B cell (primary cell): ENCODE measurements at regions not wholly inside any gene's neighbourhood (a gene's known extent, or its start where the extent isn't known, plus 50 kb on each side); places are given as distances from the start of the nearest gene placed in this dataset.

Experiments
- ATAC-seq: fragments of 200-7000 bp; cut with Tn5 transposase; one replicate; pipeline ENCODE4 v1.10.0; 2021; ENCODE audit warnings: low read depth, mild to moderate bottlenecking, moderate number of reproducible peaks, moderate library complexity
- CTCF ChIA-PET: fragments of 350-600 bp; sonication (Branson Sonifier 250); formaldehyde crosslinking; loops from one replicate; lab custom pipeline; 2021; ENCODE audit warnings: antibody characterized with exemption, inconsistent platforms; lab: Charles Lee
- POLR2A ChIA-PET: fragments of 350-600 bp; sonication (Branson Sonifier 250); formaldehyde crosslinking; loops from one replicate; lab custom pipeline; 2021; ENCODE audit warnings: antibody characterized with exemption; lab: Charles Lee
- DNase-seq: peaks from one replicate; pipeline ENCODE4 v3.0.0; 2013
- H2AFZ ChIP-seq: 2 replicates; pipeline ENCODE4 v1.6.1; 2012; ENCODE audit warnings: mild to moderate bottlenecking, low read depth, low read length; ENCODE audit not compliant: insufficient read depth, poor library complexity, severe bottlenecking
- H3K27ac ChIP-seq, 2 donors: 1 replicate in 1 of 2; 2 replicates in 1 of 2; pipeline ENCODE4 v1.5.1; 2012 to 2013; ENCODE audit warnings: low read length in 2 of 2, mild to moderate bottlenecking in 2 of 2, moderate library complexity in 1 of 2
- H3K27me3 ChIP-seq, 4 experiments: fragments of 200-600 bp in 1 of 4; sonication (generic) in 1 of 4; replicated peaks in 1 of 4; 1 replicate in 2 of 4; 2 replicates in 2 of 4; pipeline versions ENCODE4 v1.6.1 to v1.7.0; 2013 to 2016; ENCODE audit warnings: low read length in 3 of 4, mild to moderate bottlenecking in 2 of 4, mixed read lengths in 1 of 4, moderate library complexity in 1 of 4; ENCODE audit not compliant: insufficient read depth in 4 of 4, control insufficient read depth in 3 of 4; ENCODE audit errors: control extremely low read depth in 1 of 4
- H3K36me3 ChIP-seq, 2 experiments: replicated peaks in 1 of 2; 1 replicate in 1 of 2; 2 replicates in 1 of 2; pipeline versions ENCODE4 v1.6.1 to v1.7.1; 2013; ENCODE audit warnings: low read length in 1 of 2; ENCODE audit not compliant: insufficient read depth in 2 of 2, control insufficient read depth in 1 of 2; ENCODE audit errors: control extremely low read depth in 1 of 2, extremely low read depth in 1 of 2
- H3K4me1 ChIP-seq, 2 donors: fragments of 200-600 bp in 1 of 2; sonication (generic) in 1 of 2; 1 replicate in 1 of 2; 2 replicates in 1 of 2; pipeline versions ENCODE4 v1.5.1 to v1.6.1; 2013 to 2017; ENCODE audit warnings: low read length in 2 of 2; ENCODE audit not compliant: control insufficient read depth in 2 of 2, insufficient read depth in 2 of 2
- H3K4me2 ChIP-seq: replicated peaks from 2 replicates; pipeline ENCODE3; 2012; ENCODE audit warnings: mild to moderate bottlenecking, low read depth, low read length; ENCODE audit not compliant: poor library complexity, severe bottlenecking
- H3K4me3 ChIP-seq, 5 experiments: fragments of 200-600 bp in 1 of 5; sonication (generic) in 1 of 5; 1 replicate in 3 of 5; 2 replicates in 2 of 5; pipeline versions ENCODE4 v1.5.1 to v1.7.0; 2011 to 2016; ENCODE audit warnings: low read length in 4 of 5, mild to moderate bottlenecking in 4 of 5, low read depth in 2 of 5, control low read depth in 1 of 5, moderate library complexity in 1 of 5; ENCODE audit not compliant: insufficient read depth in 1 of 5; ENCODE audit errors: control extremely low read depth in 1 of 5, extremely low read depth in 1 of 5
- H3K79me2 ChIP-seq: fragments of 200-600 bp; sonication (generic); one replicate; pipeline ENCODE4 v1.6.0; 2016; ENCODE audit warnings: low read length; ENCODE audit not compliant: control insufficient read depth, insufficient read depth
- H3K9ac ChIP-seq: fragments of 200-600 bp; sonication (generic); 2 replicates; pipeline ENCODE4 v1.6.1; 2017; ENCODE audit warnings: mild to moderate bottlenecking, low read length, moderate library complexity
- H3K9me3 ChIP-seq, 3 donors: one replicate each; pipeline versions ENCODE4 v1.6.1 to v1.7.1; 2013; ENCODE audit warnings: low read length in 2 of 3; ENCODE audit not compliant: control insufficient read depth in 2 of 3, insufficient read depth in 1 of 3; ENCODE audit errors: control extremely low read depth in 1 of 3
- H4K20me1 ChIP-seq: 2 replicates; pipeline ENCODE4 v1.6.0; 2012; ENCODE audit warnings: mild to moderate bottlenecking, low read length; ENCODE audit not compliant: insufficient read depth, control insufficient read depth, poor library complexity, severe bottlenecking
- H3K27ac Mint-ChIP-seq: one replicate; pipeline ENCODE4 v1.8.0; 2021; ENCODE audit warnings: mixed read lengths
- H3K27me3 Mint-ChIP-seq: one replicate; pipeline ENCODE4 v1.8.0; 2021; ENCODE audit warnings: mixed read lengths
- H3K4me1 Mint-ChIP-seq: one replicate; pipeline ENCODE4 v1.8.0; 2021; ENCODE audit warnings: mixed read lengths
- H3K4me3 Mint-ChIP-seq: one replicate; pipeline ENCODE4 v1.8.0; 2021; ENCODE audit warnings: mixed read lengths
- H3K9me3 Mint-ChIP-seq: one replicate; pipeline ENCODE4 v1.8.0; 2022; ENCODE audit warnings: mixed read lengths; ENCODE audit not compliant: insufficient read depth
- EZH2 ChIP-seq: IDR thresholded peaks from 2 replicates; pipeline ENCODE4 v1.6.1; 2012; ENCODE audit warnings: borderline replicate concordance, low read depth, mild to moderate bottlenecking, moderate library complexity, low read length; ENCODE audit not compliant: insufficient read depth, poor library complexity, severe bottlenecking
- WGBS: methylation state at CpG from one replicate; pipeline ENCODE4 v1.1.5; 2013; ENCODE audit warnings: missing lambda C conversion rate; ENCODE audit not compliant: insufficient coverage; 5-methylcytosine and 5-hydroxymethylcytosine counted together
- intact Hi-C: fragments of 100-400 bp; cut with micrococcal nuclease; formaldehyde crosslinking; loops from one replicate; pipeline ENCODE4 v1.10.0; 2022
- TF ChIP-seq, protein P1 (sequence below): fragments of 200-600 bp; IDR thresholded peaks from one replicate; pipeline ENCODE4 v1.8.0; 2022; ENCODE audit warnings: antibody characterized with exemption, mild to moderate bottlenecking

GRCh38 chr20:11499101-11499634 is 418.5 kb upstream of the BTBD3 start:
- ATAC-seq = no peak
- no peak overlapping the region for H3K4me2 ChIP-seq
- 100% methylated on average over 1 of the region's 6 CpGs for WGBS
- H3K27me3 ChIP-seq = no peaks in the 10 kb centered on the region
- DNase-seq = no peak
- H3K9ac ChIP-seq = no peak overlapping the region
- H3K79me2 ChIP-seq = no peaks in the 10 kb centered on the region
- H3K27ac Mint-ChIP-seq = no peak overlapping the region
- H3K4me1 Mint-ChIP-seq = no peaks in the 10 kb centered on the region
- H4K20me1 ChIP-seq = no peaks in the 10 kb centered on the region
- H3K4me3 Mint-ChIP-seq = no peak overlapping the region
- H3K4me3 ChIP-seq = no peak overlapping the region
- no peaks in the 10 kb centered on the region for H3K9me3 ChIP-seq
- H3K36me3 ChIP-seq = no peaks in the 10 kb centered on the region
- intact Hi-C loops = no loop called here
- POLR2A ChIA-PET = no interaction called here
- no peak overlapping the region for H2AFZ ChIP-seq
- no peak overlapping the region for H3K27ac ChIP-seq
- no peaks in the 10 kb centered on the region for H3K9me3 Mint-ChIP-seq
- H3K27me3 Mint-ChIP-seq = no peaks in the 10 kb centered on the region
- TF ChIP-seq, protein P1, sequence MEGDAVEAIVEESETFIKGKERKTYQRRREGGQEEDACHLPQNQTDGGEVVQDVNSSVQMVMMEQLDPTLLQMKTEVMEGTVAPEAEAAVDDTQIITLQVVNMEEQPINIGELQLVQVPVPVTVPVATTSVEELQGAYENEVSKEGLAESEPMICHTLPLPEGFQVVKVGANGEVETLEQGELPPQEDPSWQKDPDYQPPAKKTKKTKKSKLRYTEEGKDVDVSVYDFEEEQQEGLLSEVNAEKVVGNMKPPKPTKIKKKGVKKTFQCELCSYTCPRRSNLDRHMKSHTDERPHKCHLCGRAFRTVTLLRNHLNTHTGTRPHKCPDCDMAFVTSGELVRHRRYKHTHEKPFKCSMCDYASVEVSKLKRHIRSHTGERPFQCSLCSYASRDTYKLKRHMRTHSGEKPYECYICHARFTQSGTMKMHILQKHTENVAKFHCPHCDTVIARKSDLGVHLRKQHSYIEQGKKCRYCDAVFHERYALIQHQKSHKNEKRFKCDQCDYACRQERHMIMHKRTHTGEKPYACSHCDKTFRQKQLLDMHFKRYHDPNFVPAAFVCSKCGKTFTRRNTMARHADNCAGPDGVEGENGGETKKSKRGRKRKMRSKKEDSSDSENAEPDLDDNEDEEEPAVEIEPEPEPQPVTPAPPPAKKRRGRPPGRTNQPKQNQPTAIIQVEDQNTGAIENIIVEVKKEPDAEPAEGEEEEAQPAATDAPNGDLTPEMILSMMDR = no peak
- TF ChIP-seq EZH2 = no peak
- CTCF ChIA-PET = no interaction called here
- H3K4me1 ChIP-seq = no peaks in the 10 kb centered on the region

- Mint-ChIP-seq H3K4me3 (no peak overlapping the region), H3K27ac (no peak overlapping the region), H3K27me3 (no peaks in the 10 kb centered on the region), H3K9me3 (no peaks in the 10 kb centered on the region), H3K4me1 (no peaks in the 10 kb centered on the region)
- H3K9ac ChIP-seq = no peak overlapping the region
- no CpG with 5 or more reads among the region's 1 CpG for whole genome bisulfite sequencing
- H3K4me3 ChIP-seq = no peak overlapping the region
- no peaks in the 10 kb centered on the region for H3K27me3 ChIP-seq
- no peak overlapping the region for H3K4me2 ChIP-seq
- H3K79me2 ChIP-seq = no peaks in the 10 kb centered on the region
- CTCF ChIA-PET = no interaction called here
- DNase-seq (no peak), ATAC-seq (no peak)
- no peak overlapping the region for H2AFZ ChIP-seq
- POLR2A ChIA-PET = no interaction called here
- no peaks in the 10 kb centered on the region for H3K36me3 ChIP-seq
- no peaks in the 10 kb centered on the region for H3K4me1 ChIP-seq
- TF ChIP-seq, protein P1 = no peak
- no peak for TF ChIP-seq EZH2
- H3K9me3 ChIP-seq = no peaks in the 10 kb centered on the region
- H4K20me1 ChIP-seq = no peaks in the 10 kb centered on the region
- H3K27ac ChIP-seq = no peak overlapping the region
- intact Hi-C loops = no loop called here
Measured at GRCh38 chr20:11502061-11502460, 415.6 kb upstream of the BTBD3 start.
